Right atrium auricular region (tissue), 2 donors: ENCODE measurements at regions not wholly inside any gene's neighbourhood (a gene's known extent, or its start where the extent isn't known, plus 50 kb on each side); places are given as distances from the start of the nearest gene placed in this dataset.

Experiments
- DNase-seq: peaks from one replicate; pipeline ENCODE4 v3.0.0-alpha.2; 2019; ENCODE audit warnings: low spot score
- H3K27ac ChIP-seq, 2 donors: fragments of 200-600 bp; sonication (generic); 1 replicate in 1 of 2; 2 replicates in 1 of 2; pipeline ENCODE4 v1.5.1; 2016 to 2019
- H3K27me3 ChIP-seq, 2 donors: fragments of 200-600 bp; sonication (generic); one replicate each; pipeline versions ENCODE4 v1.5.1 to v1.6.0; 2017 to 2019
- H3K36me3 ChIP-seq: fragments of 200-600 bp; sonication (generic); one replicate; pipeline ENCODE4 v1.5.1; 2016
- H3K4me1 ChIP-seq, 2 donors: fragments of 200-600 bp; sonication (generic); one replicate each; pipeline versions ENCODE4 v1.5.1 to v1.6.0; 2017 to 2019
- H3K4me3 ChIP-seq, 2 donors: fragments of 200-600 bp; sonication (generic); 1 replicate in 1 of 2; 2 replicates in 1 of 2; pipeline ENCODE4 v1.5.1; 2017 to 2019; ENCODE audit warnings: mild to moderate bottlenecking in 1 of 2, moderate library complexity in 1 of 2
- H3K9me3 ChIP-seq, 2 donors: fragments of 200-600 bp; sonication (generic); one replicate each; pipeline ENCODE4 v1.5.1; 2019
- CTCF ChIP-seq, 2 donors: fragments of 200-600 bp; sonication (generic); IDR thresholded peaks; one replicate each; pipeline ENCODE4 v1.5.1; 2019; ENCODE audit warnings: antibody characterized with exemption in 2 of 2

DNA sequence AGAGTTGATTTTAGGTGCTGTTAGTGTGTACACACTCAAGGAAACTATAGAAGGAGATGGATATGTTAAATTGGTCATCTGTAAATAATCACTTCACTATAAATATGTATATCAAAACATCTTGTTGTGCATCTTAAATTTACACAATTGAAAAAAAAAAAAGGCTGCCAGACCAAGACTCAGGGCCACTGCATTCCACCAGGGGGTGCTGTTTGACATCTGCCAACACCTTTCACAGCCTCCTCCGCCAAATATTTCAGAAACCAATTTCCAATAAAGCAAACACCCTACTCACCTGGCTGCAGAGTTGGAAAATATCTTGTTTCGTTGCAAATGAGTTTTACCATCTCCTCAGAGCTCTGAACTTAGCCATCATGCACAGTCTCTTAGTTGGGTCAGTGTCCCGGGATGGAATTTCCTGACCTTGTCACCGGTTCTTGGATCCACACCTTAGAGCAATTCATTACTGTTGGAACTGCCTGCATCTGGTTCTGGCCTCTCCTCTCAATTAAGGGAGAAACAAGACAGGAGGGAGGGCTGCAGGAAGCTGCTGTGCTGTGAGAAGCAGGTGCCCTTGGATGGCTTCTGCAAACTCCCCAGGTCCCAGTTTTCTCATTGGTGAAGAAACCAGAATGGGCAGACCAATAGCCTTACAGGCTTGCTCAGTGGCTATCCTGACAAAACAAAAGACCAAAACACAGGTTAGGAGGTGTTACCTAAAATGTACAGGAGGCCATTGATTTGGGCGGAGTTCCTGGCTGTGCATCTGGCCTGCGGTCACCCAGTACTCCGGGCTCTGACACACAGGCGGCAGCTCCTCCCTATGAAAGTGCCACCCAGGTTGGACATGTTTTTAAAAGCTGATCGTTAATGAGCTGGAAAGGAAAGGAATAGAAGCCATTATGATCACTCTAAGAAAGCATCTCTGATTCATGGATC, 746.6 kb downstream of the UQCRFS1 start:
- H3K9me3 ChIP-seq = no peaks in the 10 kb centered on the region
- H3K27ac ChIP-seq = no peak overlapping the region
- no peak overlapping the region for H3K4me3 ChIP-seq
- H3K36me3 ChIP-seq = no peaks in the 10 kb centered on the region
- no peak for DNase-seq
- H3K27me3 ChIP-seq = no peaks in the 10 kb centered on the region
- peak; percentile 68 to 86 for TF ChIP-seq CTCF (IDR thresholded peaks at IDR 0.05)
- H3K4me1 ChIP-seq = no peaks in the 10 kb centered on the region

GRCh38 chr19:28465371-28466086, 747.4 kb downstream of the UQCRFS1 start:
- no peak overlapping the region for H3K4me3 ChIP-seq
- no peaks in the 10 kb centered on the region for H3K27me3 ChIP-seq
- TF ChIP-seq CTCF (IDR thresholded peaks at IDR 0.05) = no peak
- no peaks in the 10 kb centered on the region for H3K9me3 ChIP-seq
- H3K36me3 ChIP-seq = no peaks in the 10 kb centered on the region
- no peak for DNase-seq
- H3K27ac ChIP-seq = no peak overlapping the region
- no peaks in the 10 kb centered on the region for H3K4me1 ChIP-seq

- TF ChIP-seq CTCF (IDR thresholded peaks at IDR 0.05) = no peak
- DNase-seq = no peak
- Histone ChIP-seq H3K27me3 (no peaks in the 10 kb centered on the region), H3K4me1 (no peaks in the 10 kb centered on the region), H3K9me3 (no peaks in the 10 kb centered on the region), H3K4me3 (no peak overlapping the region), H3K27ac (no peak overlapping the region), H3K36me3 (no peaks in the 10 kb centered on the region)
Measured at GRCh38 chr19:28463493-28464053, 749.4 kb downstream of the UQCRFS1 start.

DNA sequence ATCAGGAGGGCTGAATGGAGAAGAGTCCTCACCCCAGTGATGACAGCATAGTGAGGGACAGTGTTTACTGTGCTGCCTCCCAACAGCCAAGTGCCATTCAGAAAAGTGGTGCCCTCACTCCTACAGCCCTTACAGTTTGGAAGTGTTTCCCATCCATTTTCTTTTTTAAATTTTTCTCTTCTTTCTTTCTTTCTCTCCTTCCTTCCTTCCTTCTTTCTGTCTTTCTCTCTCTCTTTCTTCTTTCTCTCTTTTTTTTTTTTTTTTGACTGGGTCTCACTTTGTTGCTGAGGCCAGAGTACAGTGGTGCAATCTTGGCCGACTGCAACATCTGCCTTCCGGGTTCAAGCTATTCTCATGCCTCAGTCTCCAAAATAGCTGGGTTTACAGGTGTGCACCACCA, 755.3 kb downstream of the UQCRFS1 start:
- DNase-seq = no peak
- H3K27ac ChIP-seq = no peak overlapping the region
- no peaks in the 10 kb centered on the region for H3K9me3 ChIP-seq
- H3K27me3 ChIP-seq = no peaks in the 10 kb centered on the region
- no peaks in the 10 kb centered on the region for H3K4me1 ChIP-seq
- no peaks in the 10 kb centered on the region for H3K36me3 ChIP-seq
- no peak overlapping the region for H3K4me3 ChIP-seq
- no peak for TF ChIP-seq CTCF (IDR thresholded peaks at IDR 0.05)

DNA sequence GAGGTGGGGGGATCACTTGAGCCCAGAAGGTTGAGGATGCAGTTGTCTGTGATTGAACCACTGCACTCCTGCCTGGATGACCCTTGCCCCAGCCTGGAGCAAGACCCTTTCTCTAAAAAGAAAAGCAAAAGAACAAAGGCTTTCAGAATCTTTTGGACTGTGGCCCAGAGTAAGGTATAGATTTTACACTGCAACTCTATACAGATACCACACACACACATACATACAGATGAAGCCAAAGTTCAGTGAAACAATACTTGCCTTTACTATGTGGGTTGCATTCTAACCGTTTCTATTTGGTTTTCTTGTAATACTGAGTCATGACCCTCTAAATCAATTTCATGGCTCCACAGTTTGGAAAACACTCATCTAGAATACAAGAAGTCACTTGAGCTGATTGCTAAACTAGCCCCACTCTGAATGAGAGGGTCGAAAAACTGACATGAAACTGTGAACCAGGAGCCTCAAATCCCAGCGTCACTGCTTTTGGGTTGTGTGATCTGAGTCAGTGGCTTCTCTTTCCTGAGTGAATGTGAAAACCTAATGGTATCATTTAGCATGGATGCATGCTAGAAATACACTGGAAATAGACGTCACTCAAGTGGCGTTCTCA, 756.1 kb downstream of the UQCRFS1 start:
- no peak overlapping the region for H3K27ac ChIP-seq
- H3K27me3 ChIP-seq = no peaks in the 10 kb centered on the region
- no peak overlapping the region for H3K4me3 ChIP-seq
- H3K9me3 ChIP-seq = no peaks in the 10 kb centered on the region
- no peaks in the 10 kb centered on the region for H3K4me1 ChIP-seq
- H3K36me3 ChIP-seq = no peaks in the 10 kb centered on the region
- no peak for DNase-seq
- TF ChIP-seq CTCF (IDR thresholded peaks at IDR 0.05) = no peak
